ENCODE measurements at regions not wholly inside any gene's neighbourhood (a gene's known extent, or its start where the extent isn't known, plus 50 kb on each side); places are given as distances from the start of the nearest gene placed in this dataset.
A peak's percentile ranks its signal among the peaks of the same experiment; 100 is the strongest.

DNA sequence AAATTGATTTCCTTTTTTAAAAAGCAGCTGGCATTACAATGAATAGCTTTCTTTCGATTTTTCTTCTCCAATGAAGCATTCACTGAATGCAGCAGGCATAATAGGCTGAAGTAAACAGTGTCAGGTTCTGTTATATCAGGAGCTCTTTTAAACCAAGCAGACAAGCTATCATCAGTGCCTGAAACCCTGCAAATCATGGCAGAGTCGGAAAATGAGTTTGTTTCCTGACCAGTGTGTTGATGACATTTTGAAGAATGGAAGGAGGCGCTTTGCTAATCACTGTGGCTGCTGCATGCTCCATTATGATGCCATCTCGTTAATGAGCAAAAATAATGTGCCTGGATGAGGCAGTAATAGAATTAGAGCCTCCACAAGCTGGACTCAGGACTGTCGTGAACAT is 284.5 kb downstream of the ZNF608 start:
- Histone ChIP-seq H3K4me1 (ENCODE audit: control insufficient read depth in 1 of 2, insufficient read depth in 2 of 2, low read depth in 1 of 2, low read length in 1 of 2) (peaks cover 0 to 21% of the 10 kb centered on the region in 2 experiments; a peak in 2 of 4 replicates), H3K9me2 (no peaks in the 10 kb centered on the region), H3K79me2 (ENCODE audit: insufficient read depth) (no peaks in the 10 kb centered on the region), H3K36me3 (replicated peaks in 1 of 2; ENCODE audit: control insufficient read depth in 1 of 2, insufficient read depth in 2 of 2, low read length in 1 of 2) (no peaks in the 10 kb centered on the region), H3K4me3 (ENCODE audit: low read depth in 2 of 2, low read length in 1 of 2) (no peak overlapping the region), H3K27me3 (ENCODE audit: insufficient read depth) (no peaks in the 10 kb centered on the region), H4K20me1 (ENCODE audit: insufficient read depth) (no peaks in the 10 kb centered on the region), H3K4me2 (no peak overlapping the region), H2AFZ (ENCODE audit: low read depth) (no peak overlapping the region), H3K9ac (no peak overlapping the region), H3K27ac (ENCODE audit: low read depth in 2 of 2, low read length in 1 of 2) (peak overlapping the region in 1 of 2 experiments; percentile 94; a peak in 2 of 4 replicates), H3K9me3 (no peaks in the 10 kb centered on the region), H3F3A (replicated peaks; ENCODE audit: insufficient read depth) (no peaks in the 10 kb centered on the region)
- no peak for DNase-seq
- ChIA-PET CTCF (interaction anchor here (1.2 to 1.3 kb wide), 4 partner anchors 8 to 790 kb away, joined by 3 to 6 read pairs (median 4); no protein-coding TSS in a partner anchor), POLR2A (interaction anchor here (0.7 to 1.3 kb wide), 4 partner anchors 15 to 713 kb away, joined by 3 to 5 read pairs (median 3); no protein-coding TSS in a partner anchor)
- 31% methylated on average over 5 of the region's 5 CpGs for WGBS (ENCODE audit: low lambda C conversion rate)
- TF ChIP-seq YY1 (IDR thresholded peaks at IDR 0.05; ENCODE audit: low read depth): no peak
- TF ChIP-seq JUND (IDR thresholded peaks at IDR 0.05): no peak
- TF ChIP-seq USF1 (IDR thresholded peaks at IDR 0.05; ENCODE audit: borderline replicate concordance, low read depth): no peak
- TF ChIP-seq POLR2AphosphoS5 (IDR thresholded peaks at IDR 0.05; ENCODE audit: low read depth, low read length): no peak
- no peak for TF ChIP-seq ELF1 (IDR thresholded peaks at IDR 0.05)
- no peak for TF ChIP-seq MAX (IDR thresholded peaks at IDR 0.05; ENCODE audit: low read depth)
- no peak for TF ChIP-seq PBX3 (IDR thresholded peaks at IDR 0.05)
- no peak for TF ChIP-seq RFX5 (IDR thresholded peaks at IDR 0.05; ENCODE audit: low read length)
- TF ChIP-seq GABPA (IDR thresholded peaks at IDR 0.05; ENCODE audit: low read depth): no peak
- TF ChIP-seq GATA2 (CRISPR knock-in tag; IDR thresholded peaks at IDR 0.05): peak; percentile 81
- TF ChIP-seq, protein P1, sequence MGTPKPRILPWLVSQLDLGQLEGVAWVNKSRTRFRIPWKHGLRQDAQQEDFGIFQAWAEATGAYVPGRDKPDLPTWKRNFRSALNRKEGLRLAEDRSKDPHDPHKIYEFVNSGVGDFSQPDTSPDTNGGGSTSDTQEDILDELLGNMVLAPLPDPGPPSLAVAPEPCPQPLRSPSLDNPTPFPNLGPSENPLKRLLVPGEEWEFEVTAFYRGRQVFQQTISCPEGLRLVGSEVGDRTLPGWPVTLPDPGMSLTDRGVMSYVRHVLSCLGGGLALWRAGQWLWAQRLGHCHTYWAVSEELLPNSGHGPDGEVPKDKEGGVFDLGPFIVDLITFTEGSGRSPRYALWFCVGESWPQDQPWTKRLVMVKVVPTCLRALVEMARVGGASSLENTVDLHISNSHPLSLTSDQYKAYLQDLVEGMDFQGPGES (IDR thresholded peaks at IDR 0.05; ENCODE audit: low read depth, low read length): no peak
- TF ChIP-seq SMC3 (IDR thresholded peaks at IDR 0.05; ENCODE audit: low read depth, low read length): peak; percentile 1; the same call in 1 of the 2 replicates
- TF ChIP-seq NRF1 (IDR thresholded peaks at IDR 0.05; ENCODE audit: low read depth, low read length): no peak
- peak; percentile 62; the same call in 1 of the 2 replicates for TF ChIP-seq RCOR1 (IDR thresholded peaks at IDR 0.05; ENCODE audit: low read length)
- no peak for TF ChIP-seq CTCF (IDR thresholded peaks at IDR 0.05)
- no peak for TF ChIP-seq TCF12 (IDR thresholded peaks at IDR 0.05)
- TF ChIP-seq RXRA (IDR thresholded peaks at IDR 0.05; ENCODE audit: borderline replicate concordance, low read depth): no peak
- TF ChIP-seq FOXJ3 (CRISPR knock-in tag; IDR thresholded peaks at IDR 0.05): 0 out of 2 replicates have a peak, but pooled peaks have one; percentile 61
- no peak for TF ChIP-seq NFIC (IDR thresholded peaks at IDR 0.05; ENCODE audit: borderline replicate concordance)
- TF ChIP-seq MEF2A (IDR thresholded peaks at IDR 0.05; ENCODE audit: borderline replicate concordance, low read depth): no peak
- no peak for TF ChIP-seq ZBTB33 (IDR thresholded peaks at IDR 0.05; ENCODE audit: borderline replicate concordance, low read depth)
- 0 out of 2 replicates have a peak, but pooled peaks have one; percentile 15 for TF ChIP-seq RAD21 (IDR thresholded peaks at IDR 0.05; ENCODE audit: low read length)
- no peak for TF ChIP-seq FOXM1 (IDR thresholded peaks at IDR 0.05; ENCODE audit: low read depth)
- TF ChIP-seq EZH2phosphoT487 (IDR thresholded peaks at IDR 0.05; ENCODE audit: borderline replicate concordance, low read depth): no peak
- peak in 1 of 2 experiments; percentile 75; a peak in 2 of 4 replicates for TF ChIP-seq EP300 (IDR thresholded peaks at IDR 0.05; ENCODE audit: borderline replicate concordance in 1 of 2, low read depth in 1 of 2, low read length in 1 of 2)
- no peak for TF ChIP-seq FOSL2 (IDR thresholded peaks at IDR 0.05; ENCODE audit: borderline replicate concordance, low read depth)

Measured in SK-N-SH (cell line).